WTC11 (cell line): ENCODE measurements at regions not wholly inside any gene's neighbourhood (a gene's known extent, or its start where the extent isn't known, plus 50 kb on each side); places are given as distances from the start of the nearest gene placed in this dataset.

Source experiments
- ATAC-seq: fragments of 200-7000 bp; cut with Tn5 transposase; 2 replicates; pipeline ENCODE4 v1.10.0; 2021; ENCODE audit warnings: mild to moderate bottlenecking, moderate library complexity
- CTCF ChIA-PET: fragments of 300-600 bp; sonication (Branson Sonifier 250); formaldehyde crosslinking; loops from one replicate; lab custom pipeline; 2021; ENCODE audit warnings: antibody characterized with exemption; lab: Charles Lee
- POLR2A ChIA-PET: fragments of 350-600 bp; sonication (Branson Sonifier 250); formaldehyde crosslinking; loops from one replicate; lab custom pipeline; 2021; ENCODE audit warnings: antibody characterized with exemption; lab: Charles Lee
- DNase-seq: peaks from one replicate; pipeline ENCODE4 v3.0.0; 2021; ENCODE audit warnings: low spot score
- H3K27ac Mint-ChIP-seq: 2 replicates; pipeline ENCODE4 v1.8.0; 2021; ENCODE audit warnings: mixed read lengths
- H3K27me3 Mint-ChIP-seq: 2 replicates; pipeline ENCODE4 v1.8.0; 2021; ENCODE audit warnings: low read depth, mild to moderate bottlenecking, moderate library complexity, mixed read lengths
- H3K36me3 Mint-ChIP-seq: 2 replicates; pipeline ENCODE4 v1.8.0; 2021; ENCODE audit warnings: mixed read lengths
- H3K4me1 Mint-ChIP-seq: 2 replicates; pipeline ENCODE4 v1.8.0; 2022; ENCODE audit warnings: mixed read lengths
- H3K4me3 Mint-ChIP-seq: 2 replicates; pipeline ENCODE4 v1.8.0; 2021; ENCODE audit warnings: mild to moderate bottlenecking, moderate library complexity, mixed read lengths
- H3K9me3 Mint-ChIP-seq: 2 replicates; pipeline ENCODE4 v1.8.0; 2021; ENCODE audit warnings: mixed read lengths
- GABPB1 ChIP-seq: sonication (generic); formaldehyde crosslinking; IDR thresholded peaks from 2 replicates; pipeline ENCODE4 v1.8.1; 2023; ENCODE audit warnings: mild to moderate bottlenecking, missing genetic modification reagents
- IRF2 ChIP-seq: sonication (generic); formaldehyde crosslinking; IDR thresholded peaks from 2 replicates; pipeline ENCODE4 v1.8.0; 2022; ENCODE audit warnings: low read depth, missing genetic modification reagents, borderline replicate concordance
- JUN ChIP-seq: sonication (generic); formaldehyde crosslinking; IDR thresholded peaks from 2 replicates; pipeline ENCODE4 v1.8.0; 2023; ENCODE audit warnings: mild to moderate bottlenecking, missing genetic modification reagents
- OVOL2 ChIP-seq: fragments of 250-450 bp; sonication (Bioruptor Pico); IDR thresholded peaks from 2 replicates; pipeline ENCODE4 v1.9.0; 2021; ENCODE audit warnings: mild to moderate bottlenecking, borderline replicate concordance
- PRRX2 ChIP-seq: fragments of 250-450 bp; sonication (Bioruptor Pico); IDR thresholded peaks from 2 replicates; pipeline ENCODE4 v1.8.0; 2021; ENCODE audit warnings: mild to moderate bottlenecking
- RELA ChIP-seq: sonication (generic); formaldehyde crosslinking; IDR thresholded peaks from 2 replicates; pipeline ENCODE4 v1.8.1; 2022; ENCODE audit warnings: missing genetic modification reagents, mild to moderate bottlenecking, borderline replicate concordance
- SP1 ChIP-seq: sonication (generic); formaldehyde crosslinking; conservative IDR thresholded peaks from 2 replicates; pipeline ENCODE4 v1.8.1; 2022; ENCODE audit warnings: missing genetic modification reagents
- ZNF121 ChIP-seq: sonication (generic); formaldehyde crosslinking; IDR thresholded peaks from 2 replicates; pipeline ENCODE4 v1.8.0; 2023; ENCODE audit warnings: missing genetic modification reagents
- ZNF396 ChIP-seq: fragments of 250-450 bp; sonication (Bioruptor Pico); IDR thresholded peaks from 2 replicates; pipeline ENCODE4 v1.8.0; 2021; ENCODE audit warnings: mild to moderate bottlenecking, moderate library complexity, borderline replicate concordance
- TF ChIP-seq, protein P1 (sequence below): sonication (generic); formaldehyde crosslinking; IDR thresholded peaks from 2 replicates; pipeline ENCODE4 v1.8.0; 2022; ENCODE audit warnings: missing genetic modification reagents
- TF ChIP-seq, protein P2 (sequence below): fragments of 250-450 bp; sonication (Bioruptor Pico); IDR thresholded peaks from 2 replicates; pipeline ENCODE4 v2.1.2; 2022; ENCODE audit warnings: mild to moderate bottlenecking, moderate library complexity
- TF ChIP-seq, protein P3 (sequence below): sonication (generic); formaldehyde crosslinking; IDR thresholded peaks from 2 replicates; pipeline ENCODE4 v1.8.0; 2023; ENCODE audit warnings: missing genetic modification reagents
- TF ChIP-seq, protein P4 (sequence below): fragments of 250-450 bp; sonication (Bioruptor Pico); conservative IDR thresholded peaks from 2 replicates; pipeline ENCODE4 v1.9.0; 2021; ENCODE audit warnings: mild to moderate bottlenecking
- TF ChIP-seq, protein P5 (sequence below): sonication (generic); formaldehyde crosslinking; IDR thresholded peaks from 2 replicates; pipeline ENCODE4 v1.8.1; 2023; ENCODE audit warnings: mild to moderate bottlenecking, missing genetic modification reagents
- TF ChIP-seq, protein P6 (sequence below): sonication (generic); formaldehyde crosslinking; IDR thresholded peaks from 2 replicates; pipeline ENCODE4 v1.8.1; 2022; ENCODE audit warnings: low read depth, missing genetic modification reagents, borderline replicate concordance

DNA sequence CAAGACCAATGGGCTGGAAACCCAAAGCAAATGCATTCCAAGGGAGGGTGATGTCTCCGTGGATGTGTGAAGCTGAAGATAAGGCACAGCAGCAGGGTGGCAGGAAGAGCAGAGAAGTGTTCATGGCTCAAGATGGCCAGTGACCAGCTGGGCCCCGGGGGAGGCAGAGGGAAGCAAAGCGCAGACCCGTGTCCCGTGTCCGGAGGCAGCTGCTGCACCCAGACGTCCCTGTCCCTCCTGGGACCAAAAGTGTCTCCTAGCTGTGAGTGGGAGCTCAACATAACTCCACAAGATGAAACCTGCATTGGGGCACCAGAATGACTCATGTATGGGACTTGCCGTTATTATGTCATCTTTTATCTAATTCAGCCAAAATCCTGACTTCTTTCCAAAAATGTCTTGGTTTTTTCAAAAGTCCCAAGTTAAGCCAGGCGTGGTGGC lies 118.2 kb downstream of the RIPK4 start (continued):
- TF ChIP-seq, protein P1, sequence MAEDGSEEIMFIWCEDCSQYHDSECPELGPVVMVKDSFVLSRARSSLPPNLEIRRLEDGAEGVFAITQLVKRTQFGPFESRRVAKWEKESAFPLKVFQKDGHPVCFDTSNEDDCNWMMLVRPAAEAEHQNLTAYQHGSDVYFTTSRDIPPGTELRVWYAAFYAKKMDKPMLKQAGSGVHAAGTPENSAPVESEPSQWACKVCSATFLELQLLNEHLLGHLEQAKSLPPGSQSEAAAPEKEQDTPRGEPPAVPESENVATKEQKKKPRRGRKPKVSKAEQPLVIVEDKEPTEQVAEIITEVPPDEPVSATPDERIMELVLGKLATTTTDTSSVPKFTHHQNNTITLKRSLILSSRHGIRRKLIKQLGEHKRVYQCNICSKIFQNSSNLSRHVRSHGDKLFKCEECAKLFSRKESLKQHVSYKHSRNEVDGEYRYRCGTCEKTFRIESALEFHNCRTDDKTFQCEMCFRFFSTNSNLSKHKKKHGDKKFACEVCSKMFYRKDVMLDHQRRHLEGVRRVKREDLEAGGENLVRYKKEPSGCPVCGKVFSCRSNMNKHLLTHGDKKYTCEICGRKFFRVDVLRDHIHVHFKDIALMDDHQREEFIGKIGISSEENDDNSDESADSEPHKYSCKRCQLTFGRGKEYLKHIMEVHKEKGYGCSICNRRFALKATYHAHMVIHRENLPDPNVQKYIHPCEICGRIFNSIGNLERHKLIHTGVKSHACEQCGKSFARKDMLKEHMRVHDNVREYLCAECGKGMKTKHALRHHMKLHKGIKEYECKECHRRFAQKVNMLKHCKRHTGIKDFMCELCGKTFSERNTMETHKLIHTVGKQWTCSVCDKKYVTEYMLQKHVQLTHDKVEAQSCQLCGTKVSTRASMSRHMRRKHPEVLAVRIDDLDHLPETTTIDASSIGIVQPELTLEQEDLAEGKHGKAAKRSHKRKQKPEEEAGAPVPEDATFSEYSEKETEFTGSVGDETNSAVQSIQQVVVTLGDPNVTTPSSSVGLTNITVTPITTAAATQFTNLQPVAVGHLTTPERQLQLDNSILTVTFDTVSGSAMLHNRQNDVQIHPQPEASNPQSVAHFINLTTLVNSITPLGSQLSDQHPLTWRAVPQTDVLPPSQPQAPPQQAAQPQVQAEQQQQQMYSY: no peak
- TF ChIP-seq SP1 (CRISPR knock-in tag): no peak
- TF ChIP-seq, protein P2, sequence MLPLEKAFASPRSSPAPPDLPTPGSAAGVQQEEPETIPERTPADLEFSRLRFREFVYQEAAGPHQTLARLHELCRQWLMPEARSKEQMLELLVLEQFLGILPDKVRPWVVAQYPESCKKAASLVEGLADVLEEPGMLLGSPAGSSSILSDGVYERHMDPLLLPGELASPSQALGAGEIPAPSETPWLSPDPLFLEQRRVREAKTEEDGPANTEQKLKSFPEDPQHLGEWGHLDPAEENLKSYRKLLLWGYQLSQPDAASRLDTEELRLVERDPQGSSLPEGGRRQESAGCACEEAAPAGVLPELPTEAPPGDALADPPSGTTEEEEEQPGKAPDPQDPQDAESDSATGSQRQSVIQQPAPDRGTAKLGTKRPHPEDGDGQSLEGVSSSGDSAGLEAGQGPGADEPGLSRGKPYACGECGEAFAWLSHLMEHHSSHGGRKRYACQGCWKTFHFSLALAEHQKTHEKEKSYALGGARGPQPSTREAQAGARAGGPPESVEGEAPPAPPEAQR: no peak
- TF ChIP-seq GABPB1 (CRISPR knock-in tag): no peak
- no peak for TF ChIP-seq IRF2
- no peak for TF ChIP-seq RELA (CRISPR knock-in tag)
- TF ChIP-seq, protein P3, sequence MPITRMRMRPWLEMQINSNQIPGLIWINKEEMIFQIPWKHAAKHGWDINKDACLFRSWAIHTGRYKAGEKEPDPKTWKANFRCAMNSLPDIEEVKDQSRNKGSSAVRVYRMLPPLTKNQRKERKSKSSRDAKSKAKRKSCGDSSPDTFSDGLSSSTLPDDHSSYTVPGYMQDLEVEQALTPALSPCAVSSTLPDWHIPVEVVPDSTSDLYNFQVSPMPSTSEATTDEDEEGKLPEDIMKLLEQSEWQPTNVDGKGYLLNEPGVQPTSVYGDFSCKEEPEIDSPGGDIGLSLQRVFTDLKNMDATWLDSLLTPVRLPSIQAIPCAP: no peak
- TF ChIP-seq, protein P4, sequence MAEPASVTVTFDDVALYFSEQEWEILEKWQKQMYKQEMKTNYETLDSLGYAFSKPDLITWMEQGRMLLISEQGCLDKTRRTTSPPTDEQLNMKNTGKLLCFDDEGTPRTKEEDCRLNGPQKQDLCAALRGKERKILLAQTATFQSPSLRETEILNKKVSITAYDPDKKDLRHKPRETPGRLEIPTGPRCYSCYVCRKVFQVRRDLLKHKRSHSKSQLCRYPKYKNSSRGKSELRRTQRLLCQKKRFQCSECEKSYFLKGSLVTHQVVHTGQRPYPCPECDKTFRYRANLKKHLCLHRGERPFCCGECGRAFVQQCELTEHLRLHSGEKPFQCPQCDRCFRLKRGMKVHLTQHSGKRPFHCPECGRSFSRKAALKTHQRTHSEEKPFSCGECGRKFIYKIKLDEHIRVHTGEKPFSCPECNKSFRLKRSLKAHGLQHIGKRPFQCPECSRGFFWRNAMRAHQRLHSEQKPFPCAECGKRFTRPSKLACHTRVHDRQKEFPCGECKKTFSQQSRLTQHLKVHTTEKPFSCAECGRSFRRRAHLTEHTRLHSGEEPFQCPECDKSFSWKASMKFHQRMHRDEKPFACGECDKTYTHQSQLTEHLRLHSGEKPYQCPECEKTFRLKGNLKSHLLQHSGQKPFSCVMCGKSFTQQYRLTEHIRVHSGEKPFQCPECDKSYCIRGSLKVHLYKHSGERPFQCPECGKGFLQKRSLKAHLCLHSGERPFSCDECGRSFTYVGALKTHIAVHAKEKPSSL (CRISPR knock-in tag): no peak
- TF ChIP-seq OVOL2 (CRISPR knock-in tag): no peak
- no peak for TF ChIP-seq ZNF396

DNA sequence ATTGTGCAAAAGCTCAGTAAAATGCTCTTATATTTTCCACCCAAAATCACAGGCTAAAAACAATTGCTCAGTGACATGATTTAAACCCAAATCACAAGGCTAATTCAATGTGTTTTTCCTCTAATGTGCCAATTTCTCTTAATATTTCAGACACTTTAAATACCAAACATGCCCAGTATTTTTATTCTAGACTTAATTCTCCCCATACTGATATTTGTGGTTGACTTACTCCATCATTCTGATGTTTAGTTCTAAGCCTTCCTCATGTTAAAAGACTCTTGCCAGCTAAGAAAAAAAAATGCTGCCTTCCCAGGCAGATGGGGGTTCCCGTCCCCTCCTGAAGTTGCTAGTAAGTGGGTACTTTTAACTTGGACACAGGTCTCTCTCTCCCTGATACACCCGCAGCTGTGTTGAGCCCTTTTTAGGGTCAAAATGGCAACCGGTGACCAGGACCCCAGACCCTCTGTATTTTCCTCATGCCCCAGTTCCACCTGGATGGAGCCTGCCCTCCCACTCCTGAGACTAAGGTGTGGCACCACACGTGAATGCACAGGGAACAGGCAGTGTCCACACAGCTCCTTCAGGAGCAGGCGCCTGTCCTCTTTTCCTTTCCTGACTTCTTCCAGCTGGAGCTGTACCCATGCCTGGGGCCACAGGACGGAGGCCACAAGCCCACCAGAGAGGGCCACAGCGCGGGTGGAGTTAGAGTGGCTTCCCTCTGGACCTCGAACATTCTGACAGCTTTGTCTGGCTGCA lies 118.9 kb downstream of the RIPK4 start:
- H3K4me1 Mint-ChIP-seq: no peaks in the 10 kb centered on the region
- no peak for DNase-seq
- no peaks in the 10 kb centered on the region for H3K9me3 Mint-ChIP-seq
- H3K36me3 Mint-ChIP-seq: no peaks in the 10 kb centered on the region
- POLR2A ChIA-PET: no interaction called here
- H3K27ac Mint-ChIP-seq: no peak overlapping the region
- H3K27me3 Mint-ChIP-seq: no peaks in the 10 kb centered on the region; the same call in 1 of the 2 replicates
- TF ChIP-seq, protein P5, sequence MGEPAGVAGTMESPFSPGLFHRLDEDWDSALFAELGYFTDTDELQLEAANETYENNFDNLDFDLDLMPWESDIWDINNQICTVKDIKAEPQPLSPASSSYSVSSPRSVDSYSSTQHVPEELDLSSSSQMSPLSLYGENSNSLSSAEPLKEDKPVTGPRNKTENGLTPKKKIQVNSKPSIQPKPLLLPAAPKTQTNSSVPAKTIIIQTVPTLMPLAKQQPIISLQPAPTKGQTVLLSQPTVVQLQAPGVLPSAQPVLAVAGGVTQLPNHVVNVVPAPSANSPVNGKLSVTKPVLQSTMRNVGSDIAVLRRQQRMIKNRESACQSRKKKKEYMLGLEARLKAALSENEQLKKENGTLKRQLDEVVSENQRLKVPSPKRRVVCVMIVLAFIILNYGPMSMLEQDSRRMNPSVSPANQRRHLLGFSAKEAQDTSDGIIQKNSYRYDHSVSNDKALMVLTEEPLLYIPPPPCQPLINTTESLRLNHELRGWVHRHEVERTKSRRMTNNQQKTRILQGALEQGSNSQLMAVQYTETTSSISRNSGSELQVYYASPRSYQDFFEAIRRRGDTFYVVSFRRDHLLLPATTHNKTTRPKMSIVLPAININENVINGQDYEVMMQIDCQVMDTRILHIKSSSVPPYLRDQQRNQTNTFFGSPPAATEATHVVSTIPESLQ (CRISPR knock-in tag): no peak
- TF ChIP-seq, protein P6, sequence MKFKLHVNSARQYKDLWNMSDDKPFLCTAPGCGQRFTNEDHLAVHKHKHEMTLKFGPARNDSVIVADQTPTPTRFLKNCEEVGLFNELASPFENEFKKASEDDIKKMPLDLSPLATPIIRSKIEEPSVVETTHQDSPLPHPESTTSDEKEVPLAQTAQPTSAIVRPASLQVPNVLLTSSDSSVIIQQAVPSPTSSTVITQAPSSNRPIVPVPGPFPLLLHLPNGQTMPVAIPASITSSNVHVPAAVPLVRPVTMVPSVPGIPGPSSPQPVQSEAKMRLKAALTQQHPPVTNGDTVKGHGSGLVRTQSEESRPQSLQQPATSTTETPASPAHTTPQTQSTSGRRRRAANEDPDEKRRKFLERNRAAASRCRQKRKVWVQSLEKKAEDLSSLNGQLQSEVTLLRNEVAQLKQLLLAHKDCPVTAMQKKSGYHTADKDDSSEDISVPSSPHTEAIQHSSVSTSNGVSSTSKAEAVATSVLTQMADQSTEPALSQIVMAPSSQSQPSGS (CRISPR knock-in tag): no peak
- TF ChIP-seq ZNF121 (CRISPR knock-in tag): no peak
- no peak for TF ChIP-seq JUN (CRISPR knock-in tag)
- TF ChIP-seq PRRX2 (CRISPR knock-in tag): no peak
- ATAC-seq: no peak
- CTCF ChIA-PET: interaction anchor here (1.7 to 3.1 kb wide), 2 partner anchors 10 to 35 kb away, joined by 6 to 10 read pairs; no protein-coding TSS in a partner anchor
- no peak overlapping the region for H3K4me3 Mint-ChIP-seq
